Neuronal stem cell (in vitro differentiated cells): ENCODE measurements at regions not wholly inside any gene's neighbourhood (a gene's known extent, or its start where the extent isn't known, plus 50 kb on each side); places are given as distances from the start of the nearest gene placed in this dataset.

Experiments used
- DNase-seq: peaks from one replicate; pipeline ENCODE4 v3.0.0-alpha.2; 2013; ENCODE audit warnings: low spot score
- H2AFZ ChIP-seq: one replicate; pipeline ENCODE4 v1.6.1; 2013; ENCODE audit warnings: mild to moderate bottlenecking, low read length, inconsistent platforms
- H2AK5ac ChIP-seq: 2 replicates; pipeline ENCODE4 v1.6.1; 2013; ENCODE audit warnings: low read depth, mild to moderate bottlenecking, inconsistent platforms, low read length, moderate library complexity, mixed read lengths
- H2BK120ac ChIP-seq: 2 replicates; pipeline ENCODE4 v1.6.1; 2013; ENCODE audit warnings: low read depth, mild to moderate bottlenecking, inconsistent platforms, low read length, moderate library complexity, mixed read lengths
- H2BK12ac ChIP-seq: one replicate; pipeline ENCODE4 v1.6.1; 2013; ENCODE audit warnings: low read length, inconsistent platforms
- H2BK15ac ChIP-seq: 2 replicates; pipeline ENCODE4 v1.6.1; 2013; ENCODE audit warnings: mild to moderate bottlenecking, low read length, inconsistent platforms, mixed read lengths
- H2BK5ac ChIP-seq: one replicate; pipeline ENCODE4 v1.6.1; 2013; ENCODE audit warnings: inconsistent platforms, mild to moderate bottlenecking, low read length, moderate library complexity
- H3K14ac ChIP-seq: one replicate; pipeline ENCODE4 v1.6.1; 2013; ENCODE audit warnings: low read length, inconsistent platforms
- H3K18ac ChIP-seq: 2 replicates; pipeline ENCODE4 v1.6.1; 2013; ENCODE audit warnings: low read length, inconsistent platforms
- H3K23ac ChIP-seq: 2 replicates; pipeline ENCODE4 v1.6.1; 2013; ENCODE audit warnings: low read depth, mild to moderate bottlenecking, mixed read lengths, low read length, inconsistent platforms; ENCODE audit not compliant: poor library complexity
- H3K27ac ChIP-seq: replicated peaks from 3 replicates; pipeline ENCODE4 v1.5.1; 2013; ENCODE audit warnings: low read length, inconsistent platforms
- H3K27me3 ChIP-seq, 3 experiments: 2 replicates each; pipeline ENCODE4 v1.6.1; 2013; ENCODE audit warnings: low read length in 3 of 3, mild to moderate bottlenecking in 2 of 3, inconsistent platforms in 1 of 3, low read depth in 1 of 3, mixed read lengths in 1 of 3, moderate library complexity in 1 of 3; ENCODE audit not compliant: control insufficient read depth in 3 of 3, insufficient read depth in 3 of 3
- H3K36me3 ChIP-seq, 2 donors: replicated peaks in 1 of 2; 2 replicates each; pipeline ENCODE4 v1.6.1; 2013; ENCODE audit warnings: low read length in 2 of 2; ENCODE audit not compliant: control insufficient read depth in 2 of 2, insufficient read depth in 2 of 2
- H3K4ac ChIP-seq: 2 replicates; pipeline ENCODE4 v1.6.1; 2013; ENCODE audit warnings: inconsistent platforms, mild to moderate bottlenecking, low read length, moderate library complexity
- H3K4me1 ChIP-seq, 2 donors: 1 replicate in 1 of 2; 2 replicates in 1 of 2; pipeline ENCODE4 v1.6.1; 2013; ENCODE audit warnings: low read length in 2 of 2, low read depth in 1 of 2; ENCODE audit not compliant: control insufficient read depth in 2 of 2, insufficient read depth in 1 of 2
- H3K4me2 ChIP-seq: one replicate; pipeline ENCODE4 v1.6.1; 2013; ENCODE audit warnings: mild to moderate bottlenecking, low read length, inconsistent platforms; ENCODE audit not compliant: insufficient read depth, poor library complexity, severe bottlenecking
- H3K4me3 ChIP-seq, 2 donors: 2 replicates each; pipeline ENCODE4 v1.5.1; 2013; ENCODE audit warnings: low read length in 2 of 2, mild to moderate bottlenecking in 2 of 2, inconsistent platforms in 1 of 2, moderate library complexity in 1 of 2
- H3K79me1 ChIP-seq: one replicate; pipeline ENCODE4 v1.6.1; 2013; ENCODE audit warnings: low read depth, mild to moderate bottlenecking, inconsistent platforms, low read length, moderate library complexity
- H3K9ac ChIP-seq: one replicate; pipeline ENCODE4 v1.6.1; 2013; ENCODE audit warnings: mild to moderate bottlenecking, low read depth, low read length, inconsistent platforms; ENCODE audit not compliant: poor library complexity
- H3K9me3 ChIP-seq, 2 donors: replicated peaks in 1 of 2; 2 replicates each; pipeline versions ENCODE3 to v1.6.1; 2013; ENCODE audit warnings: low read length in 2 of 2, mild to moderate bottlenecking in 2 of 2, inconsistent platforms in 1 of 2, low read depth in 1 of 2, mixed read lengths in 1 of 2, moderate library complexity in 1 of 2; ENCODE audit not compliant: control insufficient read depth in 2 of 2, insufficient read depth in 1 of 2
- H4K8ac ChIP-seq: one replicate; pipeline ENCODE4 v1.6.1; 2013; ENCODE audit warnings: low read depth, mild to moderate bottlenecking, inconsistent platforms, low read length, moderate library complexity
- H4K91ac ChIP-seq: one replicate; pipeline ENCODE4 v1.6.1; 2013; ENCODE audit warnings: low read length, low read depth, mild to moderate bottlenecking, inconsistent platforms; ENCODE audit not compliant: poor library complexity
- WGBS, 2 donors: extraction: QIAGEN DNeasy Blood & Tissue Kit; methylation state at CpG; one replicate each; pipeline ENCODE4 v1.1.7; 2013; ENCODE audit warnings: missing lambda C conversion rate in 2 of 2, mixed read lengths in 1 of 2; ENCODE audit not compliant: insufficient read length in 2 of 2, insufficient replicate concordance in 1 of 2; ENCODE audit errors: extremely low coverage in 2 of 2; 5-methylcytosine and 5-hydroxymethylcytosine counted together

- Histone ChIP-seq H4K8ac (no peak overlapping the region), H3K4me1 (no peaks in the 10 kb centered on the region), H3K4me3 (no peak overlapping the region), H3K36me3 (no peaks in the 10 kb centered on the region), H2BK12ac (no peak overlapping the region), H3K27ac (no peak overlapping the region), H3K14ac (no peak overlapping the region), H3K4ac (no peak overlapping the region), H3K27me3 (no peaks in the 10 kb centered on the region), H3K18ac (no peak overlapping the region), H3K4me2 (no peak overlapping the region), H3K9me3 (peaks cover 0 to 2% of the 10 kb centered on the region in 2 donors), H2BK5ac (no peak overlapping the region), H3K79me1 (no peaks in the 10 kb centered on the region), H2AK5ac (no peak overlapping the region), H3K9ac (no peak overlapping the region), H3K23ac (no peak overlapping the region), H4K91ac (no peak overlapping the region), H2BK15ac (no peak overlapping the region), H2AFZ (no peak overlapping the region), H2BK120ac (no peak overlapping the region)
- DNase-seq = no peak
- WGBS, 2 donors = no CpG with 5 or more reads among the region's 3 CpGs
Observed at GRCh38 chr3:177563792-177564191, 366.5 kb upstream of the TBL1XR1 start.

GRCh38 chr3:177565981-177566380, 368.7 kb upstream of the TBL1XR1 start:
- H3K4me2 ChIP-seq = no peak overlapping the region
- H3K4me1 ChIP-seq = no peaks in the 10 kb centered on the region
- no peak overlapping the region for H4K91ac ChIP-seq
- H2BK5ac ChIP-seq = no peak overlapping the region
- H3K79me1 ChIP-seq = no peaks in the 10 kb centered on the region
- no peak overlapping the region for H3K18ac ChIP-seq
- no peak overlapping the region for H3K4ac ChIP-seq
- H3K4me3 ChIP-seq = no peak overlapping the region
- H3K36me3 ChIP-seq = no peaks in the 10 kb centered on the region
- no peak overlapping the region for H2BK12ac ChIP-seq
- no peak overlapping the region for H3K9ac ChIP-seq
- H2AK5ac ChIP-seq = no peak overlapping the region
- H2AFZ ChIP-seq = no peak overlapping the region
- H3K9me3 ChIP-seq = peaks cover 0 to 8% of the 10 kb centered on the region in 2 donors
- no peak overlapping the region for H4K8ac ChIP-seq
- H3K27me3 ChIP-seq = no peaks in the 10 kb centered on the region
- no peak overlapping the region for H3K27ac ChIP-seq
- H2BK120ac ChIP-seq = no peak overlapping the region
- WGBS, 2 donors = no CpG with 5 or more reads among the region's 2 CpGs
- no peak for DNase-seq
- H3K14ac ChIP-seq = no peak overlapping the region
- H3K23ac ChIP-seq = no peak overlapping the region
- H2BK15ac ChIP-seq = no peak overlapping the region

- Histone ChIP-seq H3K9ac (no peak overlapping the region), H2BK15ac (no peak overlapping the region), H3K9me3 (peaks cover 3 to 8% of the 10 kb centered on the region in 2 donors), H3K18ac (no peak overlapping the region), H3K23ac (no peak overlapping the region), H2AFZ (no peak overlapping the region), H4K91ac (no peak overlapping the region), H3K36me3 (no peaks in the 10 kb centered on the region), H3K4me1 (peaks cover 0 to 2% of the 10 kb centered on the region in 2 donors), H2AK5ac (no peak overlapping the region), H3K27me3 (no peaks in the 10 kb centered on the region), H2BK12ac (no peak overlapping the region), H4K8ac (no peak overlapping the region), H3K27ac (no peak overlapping the region), H3K14ac (no peak overlapping the region), H2BK5ac (no peak overlapping the region), H3K79me1 (no peaks in the 10 kb centered on the region), H3K4me3 (no peak overlapping the region), H3K4me2 (no peak overlapping the region), H2BK120ac (no peak overlapping the region), H3K4ac (no peak overlapping the region)
- DNase-seq = no peak
- WGBS, 2 donors = no CpG with 5 or more reads among the region's 1 CpG
Observed at GRCh38 chr3:177567833-177568232, 370.6 kb upstream of the TBL1XR1 start.

GRCh38 chr3:177569193-177569592, 371.9 kb upstream of the TBL1XR1 start:
- Histone ChIP-seq H3K27ac (no peak overlapping the region), H3K36me3 (no peaks in the 10 kb centered on the region), H3K4ac (no peak overlapping the region), H3K9ac (no peak overlapping the region), H2AFZ (no peak overlapping the region), H3K4me2 (no peak overlapping the region), H4K91ac (no peak overlapping the region), H3K79me1 (no peaks in the 10 kb centered on the region), H3K27me3 (no peaks in the 10 kb centered on the region), H3K4me3 (no peak overlapping the region), H3K18ac (no peak overlapping the region), H2BK15ac (no peak overlapping the region), H3K9me3 (peaks cover 3 to 8% of the 10 kb centered on the region in 2 donors), H3K4me1 (peaks cover 1 to 4% of the 10 kb centered on the region in 2 donors), H3K14ac (no peak overlapping the region), H2BK5ac (no peak overlapping the region), H3K23ac (no peak overlapping the region), H4K8ac (no peak overlapping the region), H2BK12ac (no peak overlapping the region), H2AK5ac (no peak overlapping the region), H2BK120ac (no peak overlapping the region)
- no peak for DNase-seq
- WGBS, 2 donors = no CpG with 5 or more reads among the region's 4 CpGs
